MCF 10A (cell line): ENCODE measurements at regions not wholly inside any gene's neighbourhood (a gene's known extent, or its start where the extent isn't known, plus 50 kb on each side); places are given as distances from the start of the nearest gene placed in this dataset.

Experiments
- BruUV-seq: library from RNA; stranded (reverse); fragments of 400-500 nt; replicated peaks from 2 replicates; lab custom pipeline; 2021; lab: Mats Ljungman, UMichigan
- CTCF ChIA-PET: fragments of 300-600 bp; sonication (Branson Sonifier 250); formaldehyde crosslinking; extraction: SDS; loops from one replicate; lab custom pipeline; 2021; ENCODE audit warnings: antibody characterized with exemption, inconsistent platforms; lab: Yijun Ruan, JAX
- POLR2A ChIA-PET: fragments of 300-600, 350-650 bp; sonication (Branson Sonifier 250); formaldehyde crosslinking; extraction: SDS; loops from one replicate; lab custom pipeline; 2020; ENCODE audit warnings: antibody characterized with exemption, inconsistent platforms; lab: Yijun Ruan, JAX
- DNase-seq: peaks from one replicate; pipeline ENCODE4 v3.0.0-alpha.2; 2018; ENCODE audit not compliant: unreplicated experiment
- H3K27ac Mint-ChIP-seq: one replicate; pipeline ENCODE4 v1.8.0; 2022; ENCODE audit warnings: mild to moderate bottlenecking, low read depth, mixed read lengths; ENCODE audit not compliant: unreplicated experiment
- H3K27me3 Mint-ChIP-seq: one replicate; pipeline ENCODE4 v1.8.0; 2022; ENCODE audit warnings: mixed read lengths; ENCODE audit not compliant: insufficient read depth, unreplicated experiment
- H3K36me3 Mint-ChIP-seq: one replicate; pipeline ENCODE4 v1.8.0; 2022; ENCODE audit warnings: mild to moderate bottlenecking, moderate library complexity, mixed read lengths; ENCODE audit not compliant: insufficient read depth, unreplicated experiment
- H3K4me1 Mint-ChIP-seq: one replicate; pipeline ENCODE4 v1.8.0; 2022; ENCODE audit warnings: mixed read lengths; ENCODE audit not compliant: insufficient read depth, unreplicated experiment
- H3K4me3 Mint-ChIP-seq: one replicate; pipeline ENCODE4 v1.8.0; 2022; ENCODE audit warnings: mild to moderate bottlenecking, moderate library complexity, mixed read lengths; ENCODE audit not compliant: unreplicated experiment
- H3K9me3 Mint-ChIP-seq: one replicate; pipeline ENCODE4 v1.8.0; 2022; ENCODE audit warnings: mixed read lengths; ENCODE audit not compliant: unreplicated experiment
- intact Hi-C: fragments of 100-400 bp; cut with micrococcal nuclease; formaldehyde crosslinking; loops from 2 replicates; pipeline ENCODE4 v1.14.1; 2022
- TF ChIP-seq, protein P1 (sequence below): fragments of 200-600 bp; IDR thresholded peaks from one replicate; pipeline ENCODE4 v1.8.0; 2022; ENCODE audit warnings: antibody characterized with exemption, mild to moderate bottlenecking; ENCODE audit not compliant: unreplicated experiment

DNA sequence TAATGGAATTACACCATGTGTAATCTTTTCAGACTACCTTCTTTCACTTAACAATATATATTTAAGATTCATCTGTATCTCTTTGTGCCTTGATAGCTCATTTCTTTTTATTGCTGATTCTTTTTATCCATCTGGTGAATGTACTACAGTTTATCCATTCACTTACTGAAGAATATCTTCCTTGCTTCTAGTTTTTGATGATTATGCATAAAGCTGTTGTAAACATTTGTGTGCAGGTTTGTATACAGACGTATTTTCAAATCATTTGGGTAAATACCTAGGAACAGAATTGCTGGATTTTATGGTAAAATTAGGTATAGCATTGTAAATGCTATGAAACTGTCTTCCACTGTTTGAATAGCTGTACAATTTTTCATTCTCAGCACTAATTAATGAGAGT is 592.6 kb upstream of the HS6ST1 start:
- no TSS peak for BruUV-seq
- Mint-ChIP-seq H3K9me3 (no peaks in the 10 kb centered on the region), H3K27me3 (no peaks in the 10 kb centered on the region), H3K4me3 (no peak overlapping the region), H3K27ac (no peak overlapping the region), H3K4me1 (no peaks in the 10 kb centered on the region), H3K36me3 (no peaks in the 10 kb centered on the region)
- intact Hi-C loops = no loop called here
- TF ChIP-seq, protein P1, sequence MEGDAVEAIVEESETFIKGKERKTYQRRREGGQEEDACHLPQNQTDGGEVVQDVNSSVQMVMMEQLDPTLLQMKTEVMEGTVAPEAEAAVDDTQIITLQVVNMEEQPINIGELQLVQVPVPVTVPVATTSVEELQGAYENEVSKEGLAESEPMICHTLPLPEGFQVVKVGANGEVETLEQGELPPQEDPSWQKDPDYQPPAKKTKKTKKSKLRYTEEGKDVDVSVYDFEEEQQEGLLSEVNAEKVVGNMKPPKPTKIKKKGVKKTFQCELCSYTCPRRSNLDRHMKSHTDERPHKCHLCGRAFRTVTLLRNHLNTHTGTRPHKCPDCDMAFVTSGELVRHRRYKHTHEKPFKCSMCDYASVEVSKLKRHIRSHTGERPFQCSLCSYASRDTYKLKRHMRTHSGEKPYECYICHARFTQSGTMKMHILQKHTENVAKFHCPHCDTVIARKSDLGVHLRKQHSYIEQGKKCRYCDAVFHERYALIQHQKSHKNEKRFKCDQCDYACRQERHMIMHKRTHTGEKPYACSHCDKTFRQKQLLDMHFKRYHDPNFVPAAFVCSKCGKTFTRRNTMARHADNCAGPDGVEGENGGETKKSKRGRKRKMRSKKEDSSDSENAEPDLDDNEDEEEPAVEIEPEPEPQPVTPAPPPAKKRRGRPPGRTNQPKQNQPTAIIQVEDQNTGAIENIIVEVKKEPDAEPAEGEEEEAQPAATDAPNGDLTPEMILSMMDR = no peak
- ChIA-PET CTCF (no interaction called here), POLR2A (no interaction called here)
- no peak for DNase-seq

DNA sequence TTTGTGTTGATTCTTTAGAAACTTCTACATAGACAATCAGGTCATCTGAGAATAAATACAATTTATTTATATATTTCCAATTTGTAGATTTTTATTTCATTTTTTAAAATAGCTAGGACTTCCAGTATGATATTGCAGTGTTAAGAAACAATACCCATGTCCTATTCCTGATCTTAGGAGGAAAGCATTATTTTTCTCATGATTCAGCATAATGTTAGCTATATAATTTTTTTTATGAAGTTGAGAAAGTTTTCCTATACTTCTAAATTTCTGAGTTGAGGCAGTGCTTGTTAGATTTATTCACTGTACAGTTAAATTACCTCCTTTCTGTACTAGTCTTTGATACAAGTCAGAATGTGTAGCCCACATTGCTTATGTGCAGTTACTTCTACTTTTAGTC is 595.7 kb upstream of the HS6ST1 start:
- Mint-ChIP-seq H3K27me3 (no peaks in the 10 kb centered on the region), H3K9me3 (peaks cover 12% of the 10 kb centered on the region), H3K36me3 (no peaks in the 10 kb centered on the region), H3K4me3 (no peak overlapping the region), H3K4me1 (no peaks in the 10 kb centered on the region), H3K27ac (no peak overlapping the region)
- intact Hi-C loops = no loop called here
- TF ChIP-seq, protein P1 = no peak
- ChIA-PET POLR2A (no interaction called here), CTCF (no interaction called here)
- BruUV-seq = no TSS peak
- DNase-seq = no peak

DNA sequence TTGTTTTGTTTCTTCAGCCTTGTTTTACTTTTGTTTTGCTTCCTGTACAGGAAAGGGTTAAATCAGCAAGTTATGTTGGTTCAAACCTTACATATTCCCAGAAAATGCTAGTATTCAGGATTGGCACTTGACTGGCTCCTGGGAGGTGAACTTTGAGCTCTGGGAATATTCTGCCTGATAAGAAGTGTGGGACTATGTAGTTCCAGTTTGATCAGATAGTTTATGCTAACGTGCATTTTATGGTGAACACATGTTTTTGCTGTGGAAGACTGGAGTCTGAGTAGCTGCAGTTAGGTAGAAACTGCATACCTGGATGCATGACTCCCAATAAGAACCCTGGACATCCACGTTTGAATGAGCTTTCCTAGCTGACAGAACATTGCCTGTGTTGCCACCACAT is 603.1 kb upstream of the HS6ST1 start:
- Mint-ChIP-seq H3K27me3 (no peaks in the 10 kb centered on the region), H3K27ac (no peak overlapping the region), H3K9me3 (peaks cover 12% of the 10 kb centered on the region), H3K4me3 (no peak overlapping the region), H3K36me3 (no peaks in the 10 kb centered on the region), H3K4me1 (no peaks in the 10 kb centered on the region)
- CTCF ChIA-PET = interaction anchor here (0.6 to 1.3 kb wide), 2 partner anchors 11 to 26 kb away, joined by 3 to 4 read pairs; no protein-coding TSS in a partner anchor
- TF ChIP-seq, protein P1 = no peak
- intact Hi-C loops = no loop called here
- no peak for DNase-seq
- no TSS peak for BruUV-seq
- POLR2A ChIA-PET = no interaction called here

DNA sequence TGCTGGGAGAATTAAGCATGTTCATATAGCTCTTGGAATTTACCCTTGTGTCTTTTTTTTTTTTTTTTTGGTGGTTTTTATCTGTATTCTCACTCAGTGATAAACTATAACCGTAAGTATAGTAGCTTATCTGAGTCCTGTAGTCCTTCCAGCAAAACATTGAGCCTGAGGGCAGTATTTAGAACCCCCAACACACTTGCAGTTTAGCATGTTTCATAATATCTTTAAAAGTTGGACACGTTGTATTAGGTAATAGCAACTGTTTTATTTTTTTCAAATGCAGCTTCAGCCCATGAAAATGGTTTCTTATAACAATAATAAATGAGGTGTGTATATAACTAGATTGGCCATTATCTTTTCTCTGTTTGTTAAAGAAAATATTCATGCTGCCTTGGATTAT is 603.5 kb upstream of the HS6ST1 start:
- Mint-ChIP-seq H3K36me3 (no peaks in the 10 kb centered on the region), H3K27ac (no peak overlapping the region), H3K4me1 (no peaks in the 10 kb centered on the region), H3K4me3 (no peak overlapping the region), H3K9me3 (peaks cover 11% of the 10 kb centered on the region), H3K27me3 (no peaks in the 10 kb centered on the region)
- no peak for DNase-seq
- TF ChIP-seq, protein P1 = no peak
- intact Hi-C loops = no loop called here
- POLR2A ChIA-PET = no interaction called here
- no TSS peak for BruUV-seq
- CTCF ChIA-PET = interaction anchor here (0.6 to 1.3 kb wide), 3 partner anchors 12 to 286 kb away, joined by 3 to 4 read pairs (median 3); no protein-coding TSS in a partner anchor
